Smooth muscle cell of the brain vasculature (primary cell): ENCODE measurements at regions not wholly inside any gene's neighbourhood (a gene's known extent, or its start where the extent isn't known, plus 50 kb on each side); places are given as distances from the start of the nearest gene placed in this dataset.

Experiments
- DNase-seq: peaks from one replicate; pipeline ENCODE4 v3.0.0-alpha.2; 2012; ENCODE audit warnings: low read depth, low spot score

- no peak for DNase-seq
These were observed 166.3 kb upstream of the USP24 start for GRCh38 chr1:55381491-55381890.

GRCh38 chr1:55380355-55380970 lies 165.3 kb upstream of the USP24 start:
- no peak for DNase-seq

- DNase-seq, result no peak
These were observed 163.4 kb upstream of the USP24 start for GRCh38 chr1:55378582-55378981.

DNA sequence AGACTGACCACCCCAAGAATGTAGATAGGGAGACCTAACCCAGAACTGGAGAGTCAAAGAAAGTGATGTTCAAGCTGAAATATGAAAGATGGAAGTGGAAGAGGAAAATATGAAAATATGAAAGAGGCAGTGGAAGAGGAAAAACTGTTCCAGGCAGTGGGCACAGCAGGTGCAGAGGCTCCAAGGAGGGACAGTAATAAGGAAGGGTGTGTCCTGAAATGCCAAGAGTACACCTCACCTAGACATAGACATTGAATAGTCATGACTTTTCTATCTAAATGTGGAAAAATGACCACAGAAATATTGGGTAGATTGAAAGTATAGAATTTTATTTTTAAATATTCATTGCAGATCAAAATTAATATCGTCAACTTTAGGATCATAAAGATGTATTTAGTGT lies 161.7 kb upstream of the USP24 start:
- no peak for DNase-seq

GRCh38 chr1:55375617-55376258 lies 160.6 kb upstream of the USP24 start:
- DNase-seq, result no peak

- no peak for DNase-seq
These were observed 159.8 kb upstream of the USP24 start for GRCh38 chr1:55374801-55375616.

DNA sequence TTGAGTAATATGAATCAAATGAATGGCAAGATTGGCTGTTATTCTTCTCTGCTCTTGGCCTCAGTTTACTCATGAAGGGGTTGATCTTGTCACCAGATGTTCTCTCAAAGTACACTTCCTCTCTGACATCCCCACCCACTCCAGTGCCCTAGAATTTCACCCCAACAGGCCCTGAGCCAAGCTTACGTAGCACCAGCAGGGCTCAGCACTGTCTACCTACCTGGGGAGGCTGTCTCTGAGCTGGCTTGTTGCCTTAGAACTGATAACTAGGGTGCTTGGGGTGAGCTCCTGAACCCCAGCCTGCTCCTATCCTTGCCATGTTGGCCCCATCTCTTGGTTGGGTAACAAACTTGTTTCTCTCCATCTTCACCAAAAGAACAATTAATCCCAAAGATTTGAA lies 159.1 kb upstream of the USP24 start:
- DNase-seq, result no peak

- no peak for DNase-seq
These were observed 154.3 kb upstream of the USP24 start for GRCh38 chr1:55369474-55369873.

DNA sequence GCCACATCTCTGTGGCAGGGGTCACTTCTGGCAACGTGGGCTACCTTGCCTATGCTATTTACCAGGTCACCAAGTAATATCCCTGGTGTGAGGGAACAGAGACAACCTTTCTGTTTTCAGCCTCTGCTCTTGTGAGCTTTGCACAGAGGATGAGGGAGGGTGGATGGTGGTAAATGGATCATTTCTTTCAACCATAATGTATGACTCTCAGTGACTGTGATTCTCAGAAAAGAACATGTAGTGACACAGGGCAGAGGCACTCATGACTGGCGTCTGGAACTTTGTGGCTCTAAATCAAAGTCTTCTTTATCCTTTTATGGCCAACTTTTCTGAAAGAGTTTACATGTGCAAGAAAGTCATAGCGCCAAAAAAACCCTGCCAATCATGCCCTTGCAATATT lies 153.5 kb upstream of the USP24 start:
- DNase-seq, result no peak

DNA sequence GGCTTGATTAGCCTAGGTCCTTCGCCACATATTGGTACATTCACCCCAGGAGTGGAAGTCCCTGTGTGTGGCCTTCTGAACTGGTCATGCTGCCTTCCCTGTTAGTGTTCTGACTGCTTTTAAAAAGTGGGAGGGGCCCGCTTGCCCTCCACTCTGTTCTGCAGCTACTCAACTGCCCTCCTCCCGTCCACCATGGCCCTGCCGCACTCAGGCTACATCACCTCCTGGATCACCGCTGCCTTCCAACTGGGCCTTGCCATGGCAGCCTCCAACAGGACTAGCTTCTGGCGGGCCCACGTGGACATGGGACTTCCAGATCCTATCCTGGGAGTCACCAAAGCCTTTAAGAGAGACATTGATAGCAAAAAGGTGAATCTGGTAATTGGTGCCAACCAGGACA lies 152.1 kb upstream of the USP24 start:
- DNase-seq, result no peak

DNA sequence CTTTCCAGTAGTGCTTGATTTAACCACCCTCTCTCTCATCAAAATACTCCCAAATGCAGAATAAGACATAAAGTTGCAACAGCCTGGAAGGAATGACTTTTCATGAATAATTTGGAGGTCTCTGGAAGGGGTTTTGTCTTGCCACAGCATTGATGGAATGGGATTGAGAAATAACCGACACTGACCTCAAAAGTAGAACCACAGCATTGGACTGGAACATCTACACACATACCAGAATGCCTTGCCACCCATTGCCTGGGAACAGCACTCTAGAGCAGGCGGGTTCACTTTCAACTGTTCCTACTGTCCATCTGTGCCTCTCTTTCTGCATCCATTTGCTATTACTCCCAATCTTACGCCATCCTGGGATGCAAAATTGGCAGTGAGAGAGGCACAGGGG lies 149.1 kb upstream of the USP24 start:
- no peak for DNase-seq

DNA sequence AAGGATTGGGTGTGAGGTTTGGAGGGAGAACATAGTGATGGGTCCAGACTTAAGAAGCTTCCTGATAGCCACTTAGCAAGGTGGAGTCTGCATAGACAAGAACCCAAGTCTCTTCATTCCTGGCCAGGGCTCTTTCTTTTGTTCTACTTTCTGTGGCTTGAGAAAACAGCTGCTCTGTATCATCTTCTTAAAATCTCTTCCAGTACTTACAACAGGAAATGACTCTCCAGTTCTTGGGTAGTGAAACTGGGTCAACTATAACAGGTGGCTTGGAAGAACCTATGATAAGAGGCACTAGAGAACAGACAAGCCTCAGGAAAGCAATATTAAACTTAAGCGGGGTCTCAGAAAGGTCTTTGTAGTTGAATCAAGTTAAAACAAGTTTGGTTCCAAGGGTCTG lies 148.1 kb upstream of the USP24 start:
- no peak for DNase-seq

GRCh38 chr1:55362558-55362957 lies 147.4 kb upstream of the USP24 start:
- DNase-seq, result no peak

GRCh38 chr1:55359611-55360010 lies 144.4 kb upstream of the USP24 start:
- no peak for DNase-seq

- DNase-seq, result no peak
These were observed 143.4 kb upstream of the USP24 start for GRCh38 chr1:55358581-55358980.

GRCh38 chr1:55355549-55355948 lies 140.4 kb upstream of the USP24 start:
- DNase-seq, result no peak

- DNase-seq, result no peak
These were observed 138.8 kb upstream of the USP24 start for GRCh38 chr1:55353707-55354620.

DNA sequence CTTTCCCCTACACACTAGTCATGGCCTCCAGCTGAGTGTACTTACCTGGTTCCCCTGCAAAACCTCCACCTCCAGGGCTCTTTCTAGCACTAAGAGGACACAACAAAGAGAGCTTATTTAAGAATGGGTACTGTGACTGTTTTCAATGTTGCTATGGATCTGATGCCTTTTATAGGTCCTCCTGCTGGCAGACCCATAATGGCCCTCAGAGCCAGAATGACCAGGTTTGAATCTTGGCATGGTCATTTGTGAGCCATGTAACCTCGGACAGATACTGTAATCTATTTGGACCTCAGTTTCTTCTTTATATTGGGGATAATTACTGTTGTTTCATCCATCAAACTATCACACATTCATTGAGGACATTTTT lies 137.6 kb upstream of the USP24 start:
- DNase-seq, result no peak

GRCh38 chr1:55352080-55352810 lies 137.1 kb upstream of the USP24 start:
- no peak for DNase-seq

DNA sequence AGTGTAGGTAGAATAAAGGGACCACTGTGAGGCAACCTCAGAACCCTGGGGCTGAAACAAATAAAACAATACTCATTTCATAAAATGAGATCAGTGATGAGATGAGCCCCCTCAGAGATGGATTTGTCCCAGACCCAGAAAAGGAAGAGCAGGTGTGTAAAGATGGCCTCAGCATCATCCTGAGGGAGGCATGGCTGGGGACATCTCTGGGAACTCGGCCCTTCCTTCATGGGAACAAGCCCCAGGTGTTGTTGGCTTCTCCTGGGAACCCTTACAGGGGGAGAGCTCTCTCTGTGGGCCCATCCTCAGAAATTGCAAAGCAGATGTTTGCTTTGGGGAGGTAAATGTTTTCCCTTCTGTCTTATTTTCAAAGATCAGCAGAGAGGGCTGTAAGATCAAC lies 133.2 kb upstream of the USP24 start:
- DNase-seq, result no peak

DNA sequence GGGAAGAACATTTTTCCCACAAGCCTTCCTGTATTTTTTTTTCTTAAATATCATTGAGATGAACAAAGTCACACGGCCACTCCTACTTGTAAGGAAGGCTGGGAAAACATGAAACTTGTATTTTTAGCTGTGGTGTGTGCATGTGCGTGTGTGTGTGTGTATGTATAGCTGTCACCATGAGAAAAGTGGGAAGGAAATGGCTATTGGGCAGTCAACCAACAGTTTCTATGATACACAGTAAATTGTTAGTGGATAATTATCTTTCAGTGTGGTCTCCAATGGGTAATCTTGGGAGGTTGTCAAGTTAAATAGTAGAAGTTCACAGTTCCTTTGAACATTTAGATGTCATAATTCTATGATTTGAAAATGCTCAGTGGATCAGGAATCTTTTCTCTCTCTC lies 132.7 kb upstream of the USP24 start:
- DNase-seq, result no peak
